Muscle of back (tissue), 3 donors: ENCODE measurements at regions not wholly inside any gene's neighbourhood (a gene's known extent, or its start where the extent isn't known, plus 50 kb on each side); places are given as distances from the start of the nearest gene placed in this dataset.
"Not testable (repeated sequence)": the region's sequence is repeated elsewhere in the genome, so short reads cannot be mapped to it uniquely, and the experiment has no call there.

Experiments used
- DNase-seq, 3 donors: peaks; one replicate each; pipeline versions ENCODE4 v3.0.0 to v3.0.0-alpha.2; 2013

GRCh38 chr9:16268067-16268881, 602.2 kb downstream of the BNC2 start:
- DNase-seq = peak in 1 of 3 donors; percentile 41

GRCh38 chr9:16271967-16272366, 598.5 kb downstream of the BNC2 start:
- DNase-seq = no peak

- DNase-seq = no peak
These were observed 597.7 kb downstream of the BNC2 start for GRCh38 chr9:16272776-16273175.

- peak in 1 of 3 donors; percentile 46 for DNase-seq
These were observed 594.5 kb downstream of the BNC2 start for GRCh38 chr9:16275795-16276624.

GRCh38 chr9:16276866-16277265, 593.6 kb downstream of the BNC2 start:
- no peak for DNase-seq

- no peak for DNase-seq
These were observed 593.0 kb downstream of the BNC2 start for GRCh38 chr9:16277471-16277960.

GRCh38 chr9:16278326-16278999, 592.0 kb downstream of the BNC2 start:
- DNase-seq = peak in 2 of 3 donors; percentile 32 to 68

- no peak for DNase-seq
These were observed 588.8 kb downstream of the BNC2 start for GRCh38 chr9:16281707-16282106.

- no peak for DNase-seq
These were observed 588.3 kb downstream of the BNC2 start for GRCh38 chr9:16282216-16282615.

- no peak for DNase-seq
These were observed 587.8 kb downstream of the BNC2 start for GRCh38 chr9:16282718-16283117.

GRCh38 chr9:16286160-16286559, 584.3 kb downstream of the BNC2 start:
- no peak for DNase-seq

GRCh38 chr9:16289639-16290038, 580.8 kb downstream of the BNC2 start:
- no peak for DNase-seq

- no peak for DNase-seq
These were observed 580.3 kb downstream of the BNC2 start for GRCh38 chr9:16290169-16290568.

- DNase-seq = no peak
These were observed 578.5 kb downstream of the BNC2 start for GRCh38 chr9:16291921-16292320.

- no peak for DNase-seq
These were observed 576.9 kb downstream of the BNC2 start for GRCh38 chr9:16293610-16294009.

- no peak for DNase-seq
These were observed 576.2 kb downstream of the BNC2 start for GRCh38 chr9:16294133-16294770.

GRCh38 chr9:16294940-16295339, 575.5 kb downstream of the BNC2 start:
- not testable (repeated sequence) for DNase-seq

GRCh38 chr9:16299368-16299767, 571.1 kb downstream of the BNC2 start:
- not testable (repeated sequence) for DNase-seq

- no peak for DNase-seq
These were observed 567.0 kb downstream of the BNC2 start for GRCh38 chr9:16303506-16303905.

- no peak for DNase-seq
These were observed 566.2 kb downstream of the BNC2 start for GRCh38 chr9:16304301-16304700.

- DNase-seq = no peak
These were observed 563.9 kb downstream of the BNC2 start for GRCh38 chr9:16306586-16306985.
